Fibroblast of skin of abdomen (primary cell): ENCODE measurements at regions not wholly inside any gene's neighbourhood (a gene's known extent, or its start where the extent isn't known, plus 50 kb on each side); places are given as distances from the start of the nearest gene placed in this dataset.
A peak's percentile ranks its signal among the peaks of the same experiment; 100 is the strongest.

ENCODE experiments used
- DNase-seq: peaks from one replicate; pipeline ENCODE4 v3.0.0-alpha.2; 2013

DNA sequence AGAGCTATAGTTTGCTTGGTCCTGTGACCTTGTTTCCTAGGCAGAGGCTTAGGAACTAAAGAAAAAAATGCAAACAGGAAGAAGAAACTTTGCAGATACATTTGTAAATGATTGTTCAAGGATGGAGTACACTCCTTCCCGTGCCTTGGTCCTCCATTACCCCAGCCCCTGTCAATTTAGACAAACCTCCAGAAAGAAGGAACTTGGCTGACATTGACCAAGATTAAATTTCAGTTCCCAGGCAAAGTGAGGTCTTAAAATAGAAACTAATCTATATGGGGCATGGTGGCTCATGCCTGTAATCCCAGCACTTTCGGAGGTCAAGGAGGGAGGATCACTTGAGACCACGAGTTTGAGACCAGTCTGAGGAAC lies 179.9 kb upstream of the FN1 start:
- DNase-seq: no peak

- DNase-seq: no peak
Measured at GRCh38 chr2:215615067-215615802, 179.4 kb upstream of the FN1 start.

DNA sequence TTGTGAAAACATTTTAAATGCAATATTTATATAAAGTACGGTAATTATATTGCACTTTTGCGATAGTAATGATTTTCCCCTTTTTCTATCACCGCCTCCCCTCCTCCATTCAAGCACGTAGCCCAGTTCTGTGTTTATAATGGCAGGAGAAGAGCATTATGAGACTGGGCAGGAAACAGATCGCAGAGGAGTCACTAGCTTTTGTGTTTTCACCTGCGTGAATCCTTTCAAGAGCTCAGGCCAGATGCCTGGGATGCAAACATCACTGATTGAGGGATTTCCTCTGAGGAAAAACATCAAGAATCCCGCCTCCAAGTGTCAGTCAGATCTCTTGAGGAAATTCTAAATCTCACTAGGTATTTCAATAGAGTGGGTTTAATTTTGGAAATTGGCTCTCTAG lies 178.4 kb upstream of the FN1 start:
- DNase-seq: no peak

DNA sequence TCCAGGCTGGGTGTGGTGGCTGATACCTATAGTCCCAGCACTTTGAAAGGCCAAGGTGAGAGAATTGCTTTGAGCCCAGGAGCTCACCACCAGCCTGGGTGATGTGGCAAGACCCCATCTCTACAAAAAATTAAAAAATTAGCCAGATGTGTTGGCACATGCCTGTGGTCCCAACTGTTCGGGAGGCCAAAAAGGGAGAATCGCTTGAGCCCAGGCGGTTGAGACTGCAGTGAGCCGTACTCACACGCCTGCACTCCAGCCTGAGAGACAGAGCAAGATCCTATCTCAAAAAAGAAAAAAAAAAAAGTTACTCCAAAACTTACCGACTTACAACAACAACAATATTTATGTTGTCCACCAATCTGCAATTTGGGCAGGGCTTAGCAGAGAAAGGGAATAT lies 178.0 kb upstream of the FN1 start:
- DNase-seq: no peak

DNA sequence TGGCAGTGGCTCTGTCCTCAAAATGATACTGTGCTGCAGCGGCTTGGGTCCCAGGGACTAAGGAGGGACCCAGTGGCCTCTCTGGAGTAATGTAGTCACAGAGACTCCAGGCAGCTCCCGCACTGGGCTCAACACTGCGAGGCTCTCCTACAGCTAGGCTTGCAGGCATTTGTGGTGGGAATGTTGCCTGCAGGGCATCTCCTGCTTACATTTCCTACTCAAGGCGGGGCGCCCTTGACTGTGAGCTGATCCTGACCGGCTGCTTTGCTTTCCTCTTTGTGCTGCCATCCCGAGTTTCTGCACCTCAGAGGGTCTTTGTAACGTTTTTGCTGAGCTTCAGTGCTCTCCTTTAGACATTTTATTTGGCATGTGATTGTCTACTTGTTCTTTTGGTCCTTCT lies 177.4 kb upstream of the FN1 start:
- no peak for DNase-seq

DNA sequence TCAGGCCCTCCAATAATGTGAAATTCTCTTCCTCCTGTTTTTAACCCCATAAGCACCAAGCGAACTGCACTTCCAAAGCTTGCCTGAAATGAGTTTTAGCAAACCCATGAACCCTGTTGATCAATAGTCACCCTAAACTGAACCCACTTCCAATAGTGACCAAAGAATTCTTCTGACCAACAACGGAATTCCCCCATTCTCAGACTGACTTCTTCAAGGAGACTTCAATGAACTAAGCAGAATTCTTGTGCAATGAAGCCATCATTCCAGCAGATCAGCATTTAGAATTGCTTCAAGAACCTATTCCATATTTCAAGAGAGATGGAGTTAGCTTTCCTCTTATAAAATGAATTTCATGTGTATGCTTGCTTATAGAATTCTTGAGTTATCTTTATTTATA lies 176.9 kb upstream of the FN1 start:
- peak; percentile 77 for DNase-seq

DNA sequence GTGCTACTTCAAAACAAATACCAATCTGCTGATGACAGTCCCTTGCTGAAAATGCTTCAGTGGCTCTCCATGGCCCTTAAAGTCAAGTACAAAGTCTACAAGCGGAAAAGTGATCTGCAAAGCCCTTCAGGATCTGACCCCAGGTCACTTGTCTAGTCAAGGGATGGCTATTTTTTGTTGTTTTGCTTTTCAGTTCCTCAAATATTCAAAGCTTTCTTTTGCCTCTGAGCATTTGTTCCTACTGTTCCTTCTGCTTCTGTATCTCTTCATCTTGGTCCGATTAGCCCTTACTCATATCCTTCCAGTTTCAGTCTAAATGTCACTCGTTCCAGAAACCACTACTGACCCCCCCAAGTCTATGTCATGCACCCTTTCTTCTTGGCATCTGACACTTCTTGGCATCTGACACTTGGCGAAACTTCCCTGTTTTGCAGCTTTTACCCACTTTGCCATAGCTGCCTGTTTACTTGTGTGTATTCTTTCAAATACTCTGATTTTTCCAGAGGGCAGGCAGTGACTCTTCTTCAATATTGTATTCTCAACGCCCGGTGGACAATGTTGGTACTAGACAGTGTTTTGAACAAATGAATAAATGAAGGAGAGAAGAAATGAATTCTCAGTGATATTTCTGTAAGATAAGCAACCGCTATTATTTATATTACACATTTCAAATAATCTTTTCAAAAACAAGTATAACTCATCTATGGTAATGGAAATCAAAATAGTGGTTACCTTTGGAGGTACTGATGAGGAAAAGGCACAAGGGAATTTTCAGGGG lies 175.9 kb upstream of the FN1 start:
- no peak for DNase-seq

DNA sequence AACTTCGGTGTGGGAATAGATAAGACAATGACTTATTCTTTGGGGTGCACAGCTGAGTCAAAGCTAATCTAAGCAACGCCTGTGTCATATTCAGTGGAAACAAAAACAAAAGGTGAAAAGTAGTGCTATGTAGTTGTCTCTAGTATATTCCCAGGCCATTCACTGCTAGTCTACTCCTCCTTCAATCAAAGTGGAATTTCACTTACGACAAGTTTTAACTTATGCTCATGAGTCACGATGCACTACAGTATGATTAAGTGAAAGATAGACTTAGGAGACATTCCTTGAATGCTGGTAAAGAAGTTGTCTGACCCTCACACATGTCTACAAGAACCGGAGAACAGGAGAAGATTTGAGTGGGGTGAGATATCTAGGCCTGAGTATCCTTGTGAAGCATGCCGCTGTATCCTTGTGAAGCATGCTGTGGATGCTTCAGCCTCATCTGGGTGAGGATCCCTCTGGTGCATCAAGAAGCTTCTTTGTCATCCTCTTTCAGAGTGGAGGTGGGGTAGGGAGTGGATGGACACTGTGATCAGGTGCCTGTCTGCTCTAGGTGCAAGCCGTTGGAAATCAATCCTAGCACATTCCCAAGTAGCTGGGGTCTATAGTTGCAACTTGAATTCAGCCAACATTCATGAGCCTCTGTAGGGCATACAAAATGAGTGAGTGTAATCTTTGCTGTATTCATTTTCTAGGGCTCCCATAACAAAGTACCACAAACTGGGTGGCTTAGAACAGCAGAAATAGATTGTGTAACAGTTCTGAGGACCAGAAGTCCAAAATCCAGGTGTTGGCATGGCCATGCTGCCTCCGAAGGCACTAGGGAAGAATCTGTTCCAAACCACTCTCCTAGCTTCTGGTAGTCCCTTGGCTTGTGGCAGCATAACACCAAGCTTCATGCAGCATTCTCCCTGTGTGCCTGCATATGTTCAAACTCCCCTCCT lies 173.5 kb upstream of the FN1 start:
- peak; percentile 83 for DNase-seq

DNA sequence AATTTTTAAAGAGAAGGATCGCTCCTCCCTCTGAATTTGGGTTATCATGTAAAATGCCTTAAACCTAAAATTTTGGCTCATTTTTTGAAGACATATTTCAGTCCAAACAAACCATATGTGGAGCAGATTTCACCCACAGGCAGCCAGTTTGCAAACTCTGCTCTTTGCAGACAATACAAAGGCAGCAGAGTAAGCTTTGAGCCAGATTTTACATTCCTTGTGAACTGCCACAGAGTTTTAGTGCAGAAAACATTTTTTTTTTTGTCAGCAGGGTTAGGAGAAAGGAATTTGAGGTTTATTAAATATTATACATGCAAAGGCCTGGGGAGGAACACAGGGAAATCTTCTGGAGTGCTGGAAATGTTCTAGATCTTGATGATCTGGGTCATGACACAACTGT lies 171.9 kb upstream of the FN1 start:
- peak; percentile 81 for DNase-seq

DNA sequence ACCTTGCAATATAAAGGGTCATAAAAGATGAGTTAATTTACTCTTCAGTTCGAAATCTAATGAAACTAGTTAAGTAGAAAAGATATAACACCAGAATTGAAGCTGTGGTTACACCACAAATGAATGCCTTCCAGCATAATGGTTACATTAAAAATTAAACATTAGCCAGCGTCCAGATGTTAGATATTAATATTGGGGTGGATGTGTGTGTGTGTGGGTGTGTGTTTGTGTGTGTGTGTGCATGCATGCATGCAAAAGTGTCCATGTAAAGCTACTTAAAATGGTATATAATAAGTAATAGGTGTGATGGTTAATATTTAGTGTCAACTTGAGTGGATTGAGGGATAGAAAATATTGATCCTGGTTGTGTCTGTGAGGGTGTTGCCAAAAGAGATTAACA lies 170.4 kb upstream of the FN1 start:
- DNase-seq: no peak

GRCh38 chr2:215605214-215605613 lies 169.3 kb upstream of the FN1 start:
- DNase-seq: no peak

DNA sequence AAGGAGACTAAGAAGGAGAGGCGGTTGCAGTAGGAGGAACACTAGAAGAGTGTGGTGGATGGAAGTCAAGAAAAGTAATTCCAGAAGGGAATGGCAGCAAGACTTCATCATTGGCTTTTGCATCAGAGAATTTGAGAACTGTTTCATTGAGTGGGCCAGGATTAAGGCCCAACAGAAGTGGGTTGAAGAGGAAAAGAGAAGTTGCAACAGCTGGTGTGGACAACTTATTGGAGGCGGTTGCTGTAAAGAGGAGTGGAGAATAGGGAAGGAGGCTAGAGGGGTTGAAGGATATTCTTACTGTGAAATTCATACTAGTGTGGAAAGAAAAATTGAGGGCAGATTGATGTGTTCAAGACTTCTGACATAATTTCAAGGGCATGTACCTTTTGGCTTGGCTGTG lies 168.7 kb upstream of the FN1 start:
- DNase-seq: no peak

DNA sequence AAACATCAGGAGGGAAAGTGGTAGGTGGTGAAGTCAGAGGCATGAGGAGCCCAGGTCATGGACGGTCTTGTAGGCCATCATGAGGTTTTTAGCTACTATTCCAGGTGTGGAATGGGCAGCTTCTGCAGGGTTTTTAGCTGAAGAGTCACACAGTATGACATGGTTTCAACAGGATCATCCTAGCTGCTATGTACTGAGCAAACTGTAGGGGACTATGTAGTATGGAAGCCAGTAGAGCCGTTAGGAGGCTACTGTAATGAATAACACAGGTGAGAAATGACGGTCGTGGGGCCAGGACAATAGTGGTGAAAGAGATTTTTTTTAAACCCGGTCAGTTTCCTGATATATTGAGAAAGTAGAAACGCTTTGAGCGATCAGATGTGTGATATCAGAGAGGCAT lies 167.6 kb upstream of the FN1 start:
- DNase-seq: no peak

- DNase-seq: peak; percentile 54
Measured at GRCh38 chr2:215602997-215603396, 167.1 kb upstream of the FN1 start.

- peak; percentile 90 for DNase-seq
Measured at GRCh38 chr2:215601990-215602721, 166.3 kb upstream of the FN1 start.

- no peak for DNase-seq
Measured at GRCh38 chr2:215601526-215601925, 165.7 kb upstream of the FN1 start.

DNA sequence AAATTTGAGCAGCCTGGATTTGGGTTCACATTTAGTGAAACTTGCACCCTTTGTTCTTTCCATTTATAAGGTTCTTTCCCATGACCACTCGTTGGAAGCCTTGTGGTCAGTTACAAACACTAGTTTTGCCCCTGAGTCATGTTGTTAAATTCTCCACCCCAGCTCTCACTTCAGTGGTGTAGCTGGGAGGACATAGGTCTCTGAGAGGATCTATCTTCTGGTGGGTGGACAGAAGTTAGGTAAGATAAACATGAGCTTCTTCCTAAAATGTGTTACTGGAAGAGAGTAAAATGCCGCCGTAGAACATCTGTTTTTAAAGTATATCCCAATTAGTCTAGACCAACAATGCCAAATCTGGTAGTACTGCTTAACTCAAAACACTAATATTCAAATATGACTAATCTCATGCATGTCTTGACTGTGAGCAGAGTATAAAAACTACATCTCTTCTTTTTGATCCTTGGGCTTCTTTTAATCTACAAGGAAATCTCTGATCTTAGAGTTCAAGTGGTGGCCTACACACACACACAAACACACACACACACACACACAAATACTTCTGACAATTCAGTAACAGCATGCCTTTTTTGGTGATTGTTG lies 162.6 kb upstream of the FN1 start:
- DNase-seq: peak; percentile 73

DNA sequence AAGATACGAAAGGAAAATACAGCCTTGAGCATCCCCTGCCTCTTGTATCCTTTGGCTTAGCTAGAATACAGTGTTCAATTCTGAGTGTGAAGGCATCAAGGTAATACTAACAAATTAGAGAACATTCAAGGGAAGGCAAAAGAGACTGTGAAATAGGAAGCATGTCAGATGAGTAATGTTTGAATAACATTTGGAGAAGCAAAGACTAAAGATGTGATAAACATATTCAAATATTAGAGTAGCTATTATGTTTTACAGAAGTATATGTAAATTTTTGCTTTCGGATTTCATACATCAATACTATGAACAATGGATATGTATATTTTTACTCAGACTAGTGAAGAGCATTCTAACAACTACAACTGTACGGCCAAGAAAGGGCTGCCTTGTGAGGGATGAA lies 161.7 kb upstream of the FN1 start:
- no peak for DNase-seq

DNA sequence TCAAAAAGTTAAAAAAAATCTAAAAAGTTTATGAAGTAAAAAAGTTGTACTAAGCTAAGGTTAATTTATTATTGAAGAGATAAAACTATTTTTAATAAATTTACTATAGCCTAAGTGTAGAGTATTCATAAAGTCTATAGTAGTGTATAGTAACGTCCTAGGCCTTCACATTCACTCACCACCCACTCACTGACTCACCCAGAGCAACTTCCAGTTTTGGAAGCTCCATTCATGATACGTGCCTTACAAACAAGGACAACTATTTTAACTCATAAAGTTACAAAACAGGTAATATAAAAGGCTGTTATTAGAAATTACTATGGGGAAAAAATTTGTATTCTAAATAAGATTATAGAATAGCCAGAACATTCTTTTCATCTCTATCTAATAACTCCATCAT lies 158.9 kb upstream of the FN1 start:
- DNase-seq: no peak

DNA sequence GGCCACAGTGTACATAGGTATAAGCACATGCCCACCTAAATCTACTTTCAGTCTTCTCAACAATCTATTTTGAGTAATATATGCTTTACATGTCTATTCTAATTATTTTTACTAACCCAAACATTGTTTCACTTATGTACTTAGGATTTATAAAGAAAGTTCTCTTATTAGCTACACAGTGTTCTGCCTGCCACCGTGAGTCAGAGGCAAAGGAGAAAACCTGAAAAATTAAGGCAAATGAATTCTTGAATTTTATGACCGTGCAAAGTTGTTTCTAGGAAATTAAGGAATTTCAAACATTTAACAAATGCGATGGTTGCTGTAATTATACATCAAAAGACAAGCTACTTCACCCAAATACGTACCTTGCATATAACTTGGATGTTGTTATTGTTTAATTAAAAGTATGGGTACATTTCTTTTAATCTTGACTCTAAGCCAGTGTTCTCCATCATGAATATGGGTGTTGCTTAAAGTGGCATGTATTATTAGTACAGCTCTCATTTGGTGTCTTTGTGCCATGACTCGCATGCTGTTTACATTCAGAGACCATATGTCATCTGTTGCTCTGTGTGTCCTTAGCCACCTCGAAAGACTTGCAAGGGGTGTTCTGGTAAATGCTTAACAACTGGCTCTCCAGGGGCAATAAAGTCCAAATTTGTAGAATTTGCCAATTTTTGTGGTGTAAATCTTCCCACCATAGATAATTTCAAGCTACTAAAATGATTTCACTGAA lies 154.3 kb upstream of the FN1 start:
- no peak for DNase-seq

DNA sequence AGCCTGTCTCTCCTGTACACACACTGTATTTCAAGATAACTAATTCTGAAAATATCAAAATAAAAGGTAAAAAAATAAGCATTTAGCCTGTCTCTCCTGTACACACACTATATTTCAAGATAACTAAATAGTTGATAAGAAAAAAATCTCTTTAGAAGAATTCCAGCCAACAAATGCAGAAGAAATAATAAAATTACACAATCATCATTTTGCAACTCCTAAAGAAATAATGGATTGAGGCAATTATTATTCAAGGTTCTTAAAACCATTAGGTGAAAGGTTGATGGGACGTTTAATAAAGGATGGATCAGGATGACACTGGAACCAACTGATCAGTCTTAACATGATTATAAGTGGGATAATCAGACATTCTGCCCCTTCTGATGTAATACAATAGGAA lies 148.0 kb upstream of the FN1 start:
- no peak for DNase-seq
